GM06990 (cell line): ENCODE measurements at regions not wholly inside any gene's neighbourhood (a gene's known extent, or its start where the extent isn't known, plus 50 kb on each side); places are given as distances from the start of the nearest gene placed in this dataset.

Source experiments
- DNase-seq: peaks from one replicate; pipeline ENCODE4 v3.0.0-alpha.2; 2011; ENCODE audit not compliant: insufficient read length; ENCODE audit errors: extremely low read depth
- H3K27me3 ChIP-seq: replicated peaks from 2 replicates; pipeline ENCODE4 v1.6.0; 2011; ENCODE audit warnings: low read length; ENCODE audit not compliant: control insufficient read depth, insufficient read depth
- H3K36me3 ChIP-seq: 2 replicates; pipeline ENCODE4 v1.5.1; 2011; ENCODE audit warnings: low read length; ENCODE audit not compliant: control insufficient read depth, insufficient read depth
- H3K4me3 ChIP-seq: replicated peaks from 2 replicates; pipeline ENCODE4 v1.5.1; 2011; ENCODE audit warnings: low read depth, mild to moderate bottlenecking, control low read depth, low read length
- CTCF ChIP-seq: IDR thresholded peaks from 2 replicates; pipeline ENCODE4 v1.5.1; 2011; ENCODE audit warnings: low read length, control low read depth, mild to moderate bottlenecking, inconsistent platforms; ENCODE audit not compliant: insufficient read depth, poor library complexity, severe bottlenecking

GRCh38 chr7:41465571-41465970, 237.3 kb downstream of the INHBA start:
- TF ChIP-seq CTCF = no peak
- Histone ChIP-seq H3K27me3 (no peaks in the 10 kb centered on the region), H3K36me3 (no peaks in the 10 kb centered on the region), H3K4me3 (no peak overlapping the region)
- no peak for DNase-seq

GRCh38 chr7:41463770-41464470, 239.0 kb downstream of the INHBA start:
- no peaks in the 10 kb centered on the region for H3K36me3 ChIP-seq
- no peak for TF ChIP-seq CTCF
- DNase-seq = no peak
- no peak overlapping the region for H3K4me3 ChIP-seq
- no peaks in the 10 kb centered on the region for H3K27me3 ChIP-seq

GRCh38 chr7:41459623-41460261, 243.1 kb downstream of the INHBA start:
- H3K36me3 ChIP-seq = no peaks in the 10 kb centered on the region

GRCh38 chr7:41459183-41459582, 243.7 kb downstream of the INHBA start:
- TF ChIP-seq CTCF = no peak
- no peaks in the 10 kb centered on the region for H3K36me3 ChIP-seq
- DNase-seq = no peak
- no peaks in the 10 kb centered on the region for H3K27me3 ChIP-seq
- H3K4me3 ChIP-seq = no peak overlapping the region

More at GRCh38 chr7:41459623-41460261, 243.1 kb downstream of the INHBA start:
- Histone ChIP-seq H3K4me3 (no peak overlapping the region), H3K27me3 (no peaks in the 10 kb centered on the region)
- no peak for TF ChIP-seq CTCF
- DNase-seq = no peak

- no peaks in the 10 kb centered on the region for H3K36me3 ChIP-seq
- no peak overlapping the region for H3K4me3 ChIP-seq
- TF ChIP-seq CTCF = no peak
- no peak for DNase-seq
- H3K27me3 ChIP-seq = no peaks in the 10 kb centered on the region
These were observed 245.0 kb downstream of the INHBA start for GRCh38 chr7:41457832-41458437.
